Naive thymus-derived CD8-positive, alpha-beta T cell (primary cell): ENCODE measurements at regions not wholly inside any gene's neighbourhood (a gene's known extent, or its start where the extent isn't known, plus 50 kb on each side); places are given as distances from the start of the nearest gene placed in this dataset.
A peak's percentile ranks its signal among the peaks of the same experiment; 100 is the strongest.

Experiments
- ATAC-seq, 2 donors: fragments of 150-1000 bp; cut with Tn5 transposase in 1 of 2; sonication (Bioruptor Pico), chemical (Tn5 transposase) in 1 of 2; 1 replicate in 1 of 2; 2 replicates in 1 of 2; pipeline ENCODE4 v1.10.0; 2021; ENCODE audit warnings: mild to moderate bottlenecking in 2 of 2, moderate library complexity in 2 of 2
- POLR2A ChIA-PET: fragments of 350-600 bp; sonication (Branson Sonifier 250); formaldehyde crosslinking; loops from one replicate; lab custom pipeline; 2021; ENCODE audit warnings: antibody characterized with exemption; lab: Charles Lee
- DNase-seq, 10 donors: peaks; one replicate each; pipeline versions ENCODE4 v3.0.0 to v3.0.0-alpha.2; 2020 to 2022
- H3K27ac Mint-ChIP-seq, 10 donors: one replicate each; pipeline ENCODE4 v1.8.0; 2020 to 2022; ENCODE audit warnings: mild to moderate bottlenecking in 10 of 10, mixed read lengths in 10 of 10, moderate library complexity in 4 of 10, inconsistent platforms in 1 of 10
- H3K27me3 Mint-ChIP-seq, 5 donors: one replicate each; pipeline ENCODE4 v1.8.0; 2021 to 2022; ENCODE audit warnings: mixed read lengths in 5 of 5
- H3K36me3 Mint-ChIP-seq, 3 donors: one replicate each; pipeline ENCODE4 v1.8.0; 2020 to 2022; ENCODE audit warnings: mixed read lengths in 3 of 3, mild to moderate bottlenecking in 2 of 3, inconsistent platforms in 1 of 3
- H3K4me1 Mint-ChIP-seq, 4 donors: one replicate each; pipeline ENCODE4 v1.8.0; 2021 to 2022; ENCODE audit warnings: mixed read lengths in 4 of 4
- H3K4me3 Mint-ChIP-seq, 10 donors: one replicate each; pipeline ENCODE4 v1.8.0; 2020 to 2022; ENCODE audit warnings: mild to moderate bottlenecking in 10 of 10, mixed read lengths in 10 of 10, moderate library complexity in 6 of 10, inconsistent platforms in 1 of 10
- H3K9me3 Mint-ChIP-seq, 9 donors: one replicate each; pipeline ENCODE4 v1.8.0; 2020 to 2022; ENCODE audit warnings: mixed read lengths in 9 of 9, mild to moderate bottlenecking in 3 of 9, inconsistent platforms in 1 of 9, moderate library complexity in 1 of 9

GRCh38 chr1:213324859-213325258 lies 273.8 kb downstream of the RPS6KC1 start:
- POLR2A ChIA-PET = no interaction called here

GRCh38 chr1:213325482-213325881 lies 274.4 kb downstream of the RPS6KC1 start:
- Mint-ChIP-seq H3K4me1 (no peaks in the 10 kb centered on the region), H3K4me3 (no peak overlapping the region), H3K27ac (no peak overlapping the region), H3K27me3 (peaks cover 4 to 18% (median 7%) of the 10 kb centered on the region in 5 donors), H3K36me3 (peaks cover 0 to 5% (median 0%) of the 10 kb centered on the region in 3 donors), H3K9me3 (peaks cover 0 to 8% (median 0%) of the 10 kb centered on the region in 9 donors)
- DNase-seq (no peak), ATAC-seq (no peak)
- POLR2A ChIA-PET = no interaction called here

More at GRCh38 chr1:213324859-213325258, 273.8 kb downstream of the RPS6KC1 start:
- ATAC-seq (no peak), DNase-seq (no peak)
- Mint-ChIP-seq H3K9me3 (peaks cover 0 to 8% (median 0%) of the 10 kb centered on the region in 9 donors), H3K4me3 (no peak overlapping the region), H3K36me3 (peaks cover 0 to 5% (median 0%) of the 10 kb centered on the region in 3 donors), H3K27ac (no peak overlapping the region), H3K27me3 (peaks cover 4 to 15% (median 6%) of the 10 kb centered on the region in 5 donors), H3K4me1 (no peaks in the 10 kb centered on the region)

GRCh38 chr1:213326281-213327016 lies 275.4 kb downstream of the RPS6KC1 start:
- Mint-ChIP-seq H3K4me1 (no peaks in the 10 kb centered on the region), H3K9me3 (peaks cover 0 to 7% (median 0%) of the 10 kb centered on the region in 9 donors), H3K36me3 (peaks cover 0 to 3% (median 0%) of the 10 kb centered on the region in 3 donors), H3K27ac (no peak overlapping the region), H3K4me3 (no peak overlapping the region), H3K27me3 (peaks cover 7 to 18% (median 8%) of the 10 kb centered on the region in 5 donors)
- no peak for DNase-seq
- POLR2A ChIA-PET = no interaction called here
- no peak for ATAC-seq

- no peaks in the 10 kb centered on the region for H3K4me1 Mint-ChIP-seq
- DNase-seq (no peak), ATAC-seq (no peak)
- peak overlapping the region in 1 of 10 donors; percentile 26 for H3K27ac Mint-ChIP-seq
- H3K9me3 Mint-ChIP-seq = peaks cover 0 to 4% (median 0%) of the 10 kb centered on the region in 9 donors
- peaks cover 7 to 18% (median 8%) of the 10 kb centered on the region in 5 donors for H3K27me3 Mint-ChIP-seq
- H3K36me3 Mint-ChIP-seq = no peaks in the 10 kb centered on the region
- no peak overlapping the region for H3K4me3 Mint-ChIP-seq
- POLR2A ChIA-PET = no interaction called here
Measured at GRCh38 chr1:213327017-213327667, 276.1 kb downstream of the RPS6KC1 start.

- POLR2A ChIA-PET = no interaction called here
- no peaks in the 10 kb centered on the region for H3K36me3 Mint-ChIP-seq
- H3K27ac Mint-ChIP-seq = no peak overlapping the region
- ATAC-seq (no peak), DNase-seq (no peak)
- no peaks in the 10 kb centered on the region for H3K9me3 Mint-ChIP-seq
- peaks cover 6 to 18% (median 8%) of the 10 kb centered on the region in 5 donors for H3K27me3 Mint-ChIP-seq
- no peak overlapping the region for H3K4me3 Mint-ChIP-seq
- no peaks in the 10 kb centered on the region for H3K4me1 Mint-ChIP-seq
Measured at GRCh38 chr1:213329406-213330008, 278.5 kb downstream of the RPS6KC1 start.

GRCh38 chr1:213330281-213330680 lies 279.2 kb downstream of the RPS6KC1 start:
- ATAC-seq = no peak
- Mint-ChIP-seq H3K4me3 (no peak overlapping the region), H3K36me3 (no peaks in the 10 kb centered on the region), H3K9me3 (no peaks in the 10 kb centered on the region), H3K4me1 (no peaks in the 10 kb centered on the region), H3K27me3 (peaks cover 4 to 18% (median 8%) of the 10 kb centered on the region in 5 donors), H3K27ac (no peak overlapping the region)
- POLR2A ChIA-PET = no interaction called here
- no peak for DNase-seq

GRCh38 chr1:213331631-213332175 lies 280.7 kb downstream of the RPS6KC1 start:
- Mint-ChIP-seq H3K4me1 (no peaks in the 10 kb centered on the region), H3K27me3 (peaks cover 2 to 10% (median 4%) of the 10 kb centered on the region in 5 donors), H3K9me3 (no peaks in the 10 kb centered on the region), H3K4me3 (no peak overlapping the region), H3K36me3 (no peaks in the 10 kb centered on the region), H3K27ac (peak overlapping the region in 1 of 10 donors; percentile 82)
- ATAC-seq (no peak), DNase-seq (no peak)
- POLR2A ChIA-PET = no interaction called here

- POLR2A ChIA-PET = no interaction called here
- H3K36me3 Mint-ChIP-seq = no peaks in the 10 kb centered on the region
- no peak overlapping the region for H3K27ac Mint-ChIP-seq
- H3K9me3 Mint-ChIP-seq = no peaks in the 10 kb centered on the region
- no peak overlapping the region for H3K4me3 Mint-ChIP-seq
- peaks cover 2 to 9% (median 4%) of the 10 kb centered on the region in 5 donors for H3K27me3 Mint-ChIP-seq
- DNase-seq = no peak
- H3K4me1 Mint-ChIP-seq = no peaks in the 10 kb centered on the region
- ATAC-seq = no peak
Measured at GRCh38 chr1:213332491-213332890, 281.4 kb downstream of the RPS6KC1 start.

- Mint-ChIP-seq H3K27ac (no peak overlapping the region), H3K27me3 (peaks cover 3 to 9% (median 5%) of the 10 kb centered on the region in 5 donors), H3K4me3 (no peak overlapping the region), H3K4me1 (no peaks in the 10 kb centered on the region), H3K9me3 (no peaks in the 10 kb centered on the region), H3K36me3 (no peaks in the 10 kb centered on the region)
- DNase-seq (no peak), ATAC-seq (no peak)
- POLR2A ChIA-PET = no interaction called here
Measured at GRCh38 chr1:213333121-213333520, 282.1 kb downstream of the RPS6KC1 start.

- POLR2A ChIA-PET = no interaction called here
- Mint-ChIP-seq H3K9me3 (no peaks in the 10 kb centered on the region), H3K4me3 (no peak overlapping the region), H3K36me3 (no peaks in the 10 kb centered on the region), H3K27ac (no peak overlapping the region), H3K4me1 (no peaks in the 10 kb centered on the region), H3K27me3 (peaks cover under 1 to 15% (median 7%) of the 10 kb centered on the region in 5 donors)
- no peak for DNase-seq
- ATAC-seq = no peak
Measured at GRCh38 chr1:213335084-213335483, 284.0 kb downstream of the RPS6KC1 start.

- no peaks in the 10 kb centered on the region for H3K36me3 Mint-ChIP-seq
- DNase-seq (no peak), ATAC-seq (no peak)
- POLR2A ChIA-PET = no interaction called here
- no peaks in the 10 kb centered on the region for H3K4me1 Mint-ChIP-seq
- peaks cover 3 to 17% (median 9%) of the 10 kb centered on the region in 5 donors for H3K27me3 Mint-ChIP-seq
- no peak overlapping the region for H3K27ac Mint-ChIP-seq
- H3K9me3 Mint-ChIP-seq = no peaks in the 10 kb centered on the region
- no peak overlapping the region for H3K4me3 Mint-ChIP-seq
Measured at GRCh38 chr1:213337025-213337678, 286.1 kb downstream of the RPS6KC1 start.

GRCh38 chr1:213340593-213340992 lies 289.6 kb downstream of the RPS6KC1 start:
- Mint-ChIP-seq H3K4me1 (no peaks in the 10 kb centered on the region), H3K27ac (no peak overlapping the region), H3K36me3 (no peaks in the 10 kb centered on the region), H3K9me3 (peaks cover 0 to 2% (median 0%) of the 10 kb centered on the region in 9 donors), H3K27me3 (peaks cover 2 to 20% (median 9%) of the 10 kb centered on the region in 5 donors), H3K4me3 (no peak overlapping the region)
- no peak for ATAC-seq
- POLR2A ChIA-PET = no interaction called here
- DNase-seq = no peak
